ENCODE measurements at regions not wholly inside any gene's neighbourhood (a gene's known extent, or its start where the extent isn't known, plus 50 kb on each side); places are given as distances from the start of the nearest gene placed in this dataset.
A peak's percentile ranks its signal among the peaks of the same experiment; 100 is the strongest.

GRCh38 chr5:39599721-39600431 lies 175.1 kb upstream of the DAB2 start:
- ATAC-seq (replicated peaks in 1 of 2) (no peak), DNase-seq (no peak)
- Mint-ChIP-seq H3K4me1 (ENCODE audit: low read depth) (no peaks in the 10 kb centered on the region), H3K9me3 (no peaks in the 10 kb centered on the region), H3K4me3 (no peak overlapping the region), H3K27me3 (ENCODE audit: low read depth) (peaks cover 30% of the 10 kb centered on the region), H3K36me3 (ENCODE audit: insufficient read depth in 2 of 2) (peaks cover 0 to 2% of the 10 kb centered on the region in 2 donors), H3K27ac (no peak overlapping the region)

GRCh38 chr5:39598661-39599248 lies 174.0 kb upstream of the DAB2 start:
- no peak for DNase-seq
- Mint-ChIP-seq H3K4me1 (ENCODE audit: low read depth) (no peaks in the 10 kb centered on the region), H3K4me3 (no peak overlapping the region), H3K36me3 (ENCODE audit: insufficient read depth in 2 of 2) (peaks cover 0 to 2% of the 10 kb centered on the region in 2 donors), H3K27ac (no peak overlapping the region), H3K9me3 (no peaks in the 10 kb centered on the region), H3K27me3 (ENCODE audit: low read depth) (peaks cover 25% of the 10 kb centered on the region)
- ATAC-seq (replicated peaks in 1 of 2): no peak

- DNase-seq (no peak), ATAC-seq (replicated peaks in 1 of 2) (no peak)
- Mint-ChIP-seq H3K4me3 (no peak overlapping the region), H3K27ac (no peak overlapping the region), H3K9me3 (no peaks in the 10 kb centered on the region), H3K36me3 (ENCODE audit: insufficient read depth in 2 of 2) (no peaks in the 10 kb centered on the region), H3K4me1 (ENCODE audit: low read depth) (no peaks in the 10 kb centered on the region), H3K27me3 (ENCODE audit: low read depth) (peaks cover 11% of the 10 kb centered on the region)
These were observed 163.4 kb upstream of the DAB2 start for GRCh38 chr5:39588179-39588578.

- Mint-ChIP-seq H3K4me3 (no peak overlapping the region), H3K4me1 (ENCODE audit: low read depth) (no peaks in the 10 kb centered on the region), H3K36me3 (ENCODE audit: insufficient read depth in 2 of 2) (no peaks in the 10 kb centered on the region), H3K9me3 (no peaks in the 10 kb centered on the region), H3K27me3 (ENCODE audit: low read depth) (peaks cover 11% of the 10 kb centered on the region), H3K27ac (no peak overlapping the region)
- no peak for ATAC-seq (replicated peaks in 1 of 2)
- no peak for DNase-seq
These were observed 162.9 kb upstream of the DAB2 start for GRCh38 chr5:39587675-39588074.

- DNase-seq (no peak), ATAC-seq (replicated peaks in 1 of 2) (no peak)
- H3K27me3 Mint-ChIP-seq (ENCODE audit: low read depth): peaks cover 11% of the 10 kb centered on the region
- peaks cover 3% of the 10 kb centered on the region for H3K4me1 Mint-ChIP-seq (ENCODE audit: low read depth)
- no peaks in the 10 kb centered on the region for H3K36me3 Mint-ChIP-seq (ENCODE audit: insufficient read depth in 2 of 2)
- H3K4me3 Mint-ChIP-seq: no peak overlapping the region
- no peaks in the 10 kb centered on the region for H3K9me3 Mint-ChIP-seq
- no peak overlapping the region for H3K27ac Mint-ChIP-seq
These were observed 161.4 kb upstream of the DAB2 start for GRCh38 chr5:39586185-39586584.

GRCh38 chr5:39584927-39585326 lies 160.1 kb upstream of the DAB2 start:
- no peak for ATAC-seq (replicated peaks in 1 of 2)
- H3K9me3 Mint-ChIP-seq: no peaks in the 10 kb centered on the region
- H3K4me3 Mint-ChIP-seq: no peak overlapping the region
- peaks cover 11% of the 10 kb centered on the region for H3K27me3 Mint-ChIP-seq (ENCODE audit: low read depth)
- DNase-seq: no peak
- H3K36me3 Mint-ChIP-seq (ENCODE audit: insufficient read depth in 2 of 2): no peaks in the 10 kb centered on the region
- peaks cover 6% of the 10 kb centered on the region for H3K4me1 Mint-ChIP-seq (ENCODE audit: low read depth)
- no peak overlapping the region for H3K27ac Mint-ChIP-seq

- DNase-seq: no peak
These were observed 156.1 kb upstream of the DAB2 start for GRCh38 chr5:39580702-39581453.

GRCh38 chr5:39579750-39580149 lies 155.0 kb upstream of the DAB2 start:
- ATAC-seq (replicated peaks in 1 of 2): no peak
- H3K36me3 Mint-ChIP-seq (ENCODE audit: insufficient read depth in 2 of 2): no peaks in the 10 kb centered on the region
- H3K27ac Mint-ChIP-seq: no peak overlapping the region
- no peak overlapping the region for H3K4me3 Mint-ChIP-seq
- peaks cover 6% of the 10 kb centered on the region for H3K4me1 Mint-ChIP-seq (ENCODE audit: low read depth)
- no peaks in the 10 kb centered on the region for H3K27me3 Mint-ChIP-seq (ENCODE audit: low read depth)
- H3K9me3 Mint-ChIP-seq: no peaks in the 10 kb centered on the region
- no peak for DNase-seq

More at GRCh38 chr5:39580702-39581453, 156.1 kb upstream of the DAB2 start:
- no peak overlapping the region for H3K4me3 Mint-ChIP-seq
- no peaks in the 10 kb centered on the region for H3K27me3 Mint-ChIP-seq (ENCODE audit: low read depth)
- no peak for ATAC-seq (replicated peaks in 1 of 2)
- no peak overlapping the region for H3K27ac Mint-ChIP-seq
- H3K4me1 Mint-ChIP-seq (ENCODE audit: low read depth): peaks cover 6% of the 10 kb centered on the region
- no peaks in the 10 kb centered on the region for H3K36me3 Mint-ChIP-seq (ENCODE audit: insufficient read depth in 2 of 2)
- no peaks in the 10 kb centered on the region for H3K9me3 Mint-ChIP-seq

- DNase-seq: no peak
- H3K4me3 Mint-ChIP-seq: no peak overlapping the region
- no peaks in the 10 kb centered on the region for H3K36me3 Mint-ChIP-seq (ENCODE audit: insufficient read depth in 2 of 2)
- H3K27me3 Mint-ChIP-seq (ENCODE audit: low read depth): no peaks in the 10 kb centered on the region
- no peak overlapping the region for H3K27ac Mint-ChIP-seq
- H3K9me3 Mint-ChIP-seq: no peaks in the 10 kb centered on the region
- ATAC-seq (replicated peaks in 1 of 2): no peak
- H3K4me1 Mint-ChIP-seq (ENCODE audit: low read depth): peaks cover 6% of the 10 kb centered on the region
These were observed 154.2 kb upstream of the DAB2 start for GRCh38 chr5:39578887-39579497.

- DNase-seq (no peak), ATAC-seq (replicated peaks in 1 of 2) (no peak)
- H3K27me3 Mint-ChIP-seq (ENCODE audit: low read depth): no peaks in the 10 kb centered on the region
- H3K4me3 Mint-ChIP-seq: no peak overlapping the region
- no peaks in the 10 kb centered on the region for H3K36me3 Mint-ChIP-seq (ENCODE audit: insufficient read depth in 2 of 2)
- no peaks in the 10 kb centered on the region for H3K9me3 Mint-ChIP-seq
- peak overlapping the region; percentile 33 for H3K27ac Mint-ChIP-seq
- H3K4me1 Mint-ChIP-seq (ENCODE audit: low read depth): peaks cover 6% of the 10 kb centered on the region
These were observed 152.7 kb upstream of the DAB2 start for GRCh38 chr5:39577529-39577928.

GRCh38 chr5:39570403-39571027 lies 145.7 kb upstream of the DAB2 start:
- ATAC-seq (replicated peaks in 1 of 2): no peak
- no peak overlapping the region for H3K4me3 Mint-ChIP-seq
- no peaks in the 10 kb centered on the region for H3K27me3 Mint-ChIP-seq (ENCODE audit: low read depth)
- H3K9me3 Mint-ChIP-seq: no peaks in the 10 kb centered on the region
- DNase-seq: no peak
- no peak overlapping the region for H3K27ac Mint-ChIP-seq
- H3K36me3 Mint-ChIP-seq (ENCODE audit: insufficient read depth in 2 of 2): no peaks in the 10 kb centered on the region
- H3K4me1 Mint-ChIP-seq (ENCODE audit: low read depth): no peaks in the 10 kb centered on the region

- H3K27ac Mint-ChIP-seq: no peak overlapping the region
- no peak for ATAC-seq (replicated peaks in 1 of 2)
- H3K9me3 Mint-ChIP-seq: no peaks in the 10 kb centered on the region
- no peak for DNase-seq
- H3K27me3 Mint-ChIP-seq (ENCODE audit: low read depth): no peaks in the 10 kb centered on the region
- H3K36me3 Mint-ChIP-seq (ENCODE audit: insufficient read depth in 2 of 2): no peaks in the 10 kb centered on the region
- no peak overlapping the region for H3K4me3 Mint-ChIP-seq
- no peaks in the 10 kb centered on the region for H3K4me1 Mint-ChIP-seq (ENCODE audit: low read depth)
These were observed 145.1 kb upstream of the DAB2 start for GRCh38 chr5:39569857-39570256.

- H3K27me3 Mint-ChIP-seq (ENCODE audit: low read depth): no peaks in the 10 kb centered on the region
- H3K4me1 Mint-ChIP-seq (ENCODE audit: low read depth): no peaks in the 10 kb centered on the region
- no peaks in the 10 kb centered on the region for H3K9me3 Mint-ChIP-seq
- DNase-seq (no peak), ATAC-seq (replicated peaks in 1 of 2) (no peak)
- H3K36me3 Mint-ChIP-seq (ENCODE audit: insufficient read depth in 2 of 2): no peaks in the 10 kb centered on the region
- H3K27ac Mint-ChIP-seq: no peak overlapping the region
- H3K4me3 Mint-ChIP-seq: no peak overlapping the region
These were observed 142.1 kb upstream of the DAB2 start for GRCh38 chr5:39566891-39567290.

Measured in activated T-cell treated with anti-CD3 and anti-CD28 coated beads, Interleukin-2, amount 50 U/mL, for 72 hours (primary cell).